ENCODE measurements at regions not wholly inside any gene's neighbourhood (a gene's known extent, or its start where the extent isn't known, plus 50 kb on each side); places are given as distances from the start of the nearest gene placed in this dataset.

GRCh38 chr17:79429864-79430494, 180.9 kb downstream of the RBFOX3 start:
- H3K36me3 Mint-ChIP-seq (ENCODE audit: insufficient read depth, unreplicated experiment): no peaks in the 10 kb centered on the region
- peaks cover 9% of the 10 kb centered on the region for H3K27me3 Mint-ChIP-seq (ENCODE audit: insufficient read depth, unreplicated experiment)
- ChIA-PET CTCF (no interaction called here), POLR2A (no interaction called here)
- no peaks in the 10 kb centered on the region for H3K4me1 Mint-ChIP-seq (ENCODE audit: low read depth, unreplicated experiment)
- Histone ChIP-seq H3K4me3 (ENCODE audit: low read depth, low read length) (no peak overlapping the region), H3K36me3 (ENCODE audit: control insufficient read depth, insufficient read depth, low read length) (no peaks in the 10 kb centered on the region), H3K27me3 (replicated peaks; ENCODE audit: control insufficient read depth, insufficient read depth, low read length) (no peaks in the 10 kb centered on the region), H3K4me1 (no peaks in the 10 kb centered on the region), H3K9me3 (peaks cover 4% of the 10 kb centered on the region; the same call in 1 of the 2 replicates)
- intact Hi-C loops (cut with micrococcal nuclease; ENCODE audit: unreplicated experiment): no loop called here
- H3K4me3 Mint-ChIP-seq (ENCODE audit: unreplicated experiment): no peak overlapping the region
- H3K27ac Mint-ChIP-seq (ENCODE audit: unreplicated experiment): no peak overlapping the region
- no peak for TF ChIP-seq CTCF (IDR thresholded peaks at IDR 0.05; ENCODE audit: insufficient read depth in 1 of 2, low read depth in 1 of 2, low read length in 1 of 2, severe bottlenecking in 1 of 2, unreplicated experiment in 1 of 2)
- no peak for DNase-seq
- no peaks in the 10 kb centered on the region for H3K9me3 Mint-ChIP-seq (ENCODE audit: unreplicated experiment)
- BruUV-seq (replicated peaks): no TSS peak

- Histone ChIP-seq H3K9me3 (no peaks in the 10 kb centered on the region), H3K36me3 (ENCODE audit: control insufficient read depth, insufficient read depth, low read length) (no peaks in the 10 kb centered on the region), H3K4me3 (ENCODE audit: low read depth, low read length) (no peak overlapping the region), H3K4me1 (no peaks in the 10 kb centered on the region), H3K27me3 (replicated peaks; ENCODE audit: control insufficient read depth, insufficient read depth, low read length) (no peaks in the 10 kb centered on the region)
- peaks cover 16% of the 10 kb centered on the region for H3K27me3 Mint-ChIP-seq (ENCODE audit: insufficient read depth, unreplicated experiment)
- CTCF ChIA-PET: interaction anchor here (0.9 kb wide), 1 partner anchor 28 kb away, joined by 3 read pairs; no protein-coding TSS in a partner anchor
- intact Hi-C loops (cut with micrococcal nuclease; ENCODE audit: unreplicated experiment): no loop called here
- BruUV-seq (replicated peaks): no TSS peak
- no peaks in the 10 kb centered on the region for H3K4me1 Mint-ChIP-seq (ENCODE audit: low read depth, unreplicated experiment)
- DNase-seq: no peak
- H3K4me3 Mint-ChIP-seq (ENCODE audit: unreplicated experiment): no peak overlapping the region
- POLR2A ChIA-PET: no interaction called here
- H3K9me3 Mint-ChIP-seq (ENCODE audit: unreplicated experiment): no peaks in the 10 kb centered on the region
- no peaks in the 10 kb centered on the region for H3K36me3 Mint-ChIP-seq (ENCODE audit: insufficient read depth, unreplicated experiment)
- no peak for TF ChIP-seq CTCF (IDR thresholded peaks at IDR 0.05; ENCODE audit: insufficient read depth in 1 of 2, low read depth in 1 of 2, low read length in 1 of 2, severe bottlenecking in 1 of 2, unreplicated experiment in 1 of 2)
- no peak overlapping the region for H3K27ac Mint-ChIP-seq (ENCODE audit: unreplicated experiment)
Measured at GRCh38 chr17:79428988-79429387, 181.9 kb downstream of the RBFOX3 start.

GRCh38 chr17:79427621-79428539, 183.0 kb downstream of the RBFOX3 start:
- POLR2A ChIA-PET: interaction anchor here (0.5 kb wide), 1 partner anchor 739 kb away, joined by 3 read pairs; no protein-coding TSS in a partner anchor

More at GRCh38 chr17:79427621-79428539, 183.0 kb downstream of the RBFOX3 start:
- Mint-ChIP-seq H3K27me3 (ENCODE audit: insufficient read depth, unreplicated experiment) (peaks cover 26% of the 10 kb centered on the region), H3K27ac (ENCODE audit: unreplicated experiment) (no peak overlapping the region), H3K4me3 (ENCODE audit: unreplicated experiment) (no peak overlapping the region), H3K36me3 (ENCODE audit: insufficient read depth, unreplicated experiment) (peaks cover 4% of the 10 kb centered on the region), H3K4me1 (ENCODE audit: low read depth, unreplicated experiment) (no peaks in the 10 kb centered on the region), H3K9me3 (ENCODE audit: unreplicated experiment) (no peaks in the 10 kb centered on the region)
- Histone ChIP-seq H3K27me3 (replicated peaks; ENCODE audit: control insufficient read depth, insufficient read depth, low read length) (no peaks in the 10 kb centered on the region), H3K4me1 (no peaks in the 10 kb centered on the region), H3K36me3 (ENCODE audit: control insufficient read depth, insufficient read depth, low read length) (no peaks in the 10 kb centered on the region), H3K4me3 (ENCODE audit: low read depth, low read length) (no peak overlapping the region), H3K9me3 (no peaks in the 10 kb centered on the region)
- no peak for DNase-seq
- intact Hi-C loops (cut with micrococcal nuclease; ENCODE audit: unreplicated experiment): no loop called here
- no peak for TF ChIP-seq CTCF (IDR thresholded peaks at IDR 0.05; ENCODE audit: insufficient read depth in 1 of 2, low read depth in 1 of 2, low read length in 1 of 2, severe bottlenecking in 1 of 2, unreplicated experiment in 1 of 2)
- CTCF ChIA-PET: interaction anchor here (0.5 kb wide), 1 partner anchor 166 kb away, joined by 3 read pairs; no protein-coding TSS in a partner anchor
- BruUV-seq (replicated peaks): no TSS peak

Data from Caco-2 (cell line).